T-cell (primary cell): ENCODE measurements at regions not wholly inside any gene's neighbourhood (a gene's known extent, or its start where the extent isn't known, plus 50 kb on each side); places are given as distances from the start of the nearest gene placed in this dataset.
A peak's percentile ranks its signal among the peaks of the same experiment; 100 is the strongest.

Experiments
- ATAC-seq, 4 experiments: fragments of 200-7000 bp in 3 of 4; fragments of 150-1000 bp in 1 of 4; cut with Tn5 transposase; replicated peaks in 1 of 4; 1 replicate in 3 of 4; 2 replicates in 1 of 4; pipeline ENCODE4 v1.10.0; 2021; ENCODE audit warnings: moderate library complexity in 3 of 4, mild to moderate bottlenecking in 2 of 4, moderate number of reproducible peaks in 1 of 4
- CTCF ChIA-PET, 2 donors: fragments of 300-600 bp; sonication (Branson Sonifier 250); formaldehyde crosslinking; loops; one replicate each; lab custom pipeline; 2022; ENCODE audit warnings: antibody characterized with exemption in 2 of 2; lab: Charles Lee
- POLR2A ChIA-PET, 2 donors: fragments of 300-600 bp; sonication (Branson Sonifier 250); formaldehyde crosslinking; loops; one replicate each; lab custom pipeline; 2022; ENCODE audit warnings: antibody characterized with exemption in 2 of 2; lab: Charles Lee
- DNase-seq, 35 experiments: peaks; one replicate each; pipeline versions ENCODE4 v3.0.0 to v3.0.0-alpha.2; 2013 to 2023
- H3K27ac ChIP-seq: one replicate; pipeline ENCODE4 v1.5.1; 2013; ENCODE audit warnings: low read length
- H3K27me3 ChIP-seq, 2 experiments: replicated peaks in 1 of 2; 1 replicate in 1 of 2; 2 replicates in 1 of 2; pipeline versions ENCODE4 v1.6.1 to v1.7.0; 2013; ENCODE audit warnings: low read length in 1 of 2, mixed read lengths in 1 of 2; ENCODE audit not compliant: control insufficient read depth in 2 of 2, insufficient read depth in 2 of 2; ENCODE audit errors: extremely low read depth in 1 of 2
- H3K36me3 ChIP-seq, 2 donors: 1 replicate in 1 of 2; 2 replicates in 1 of 2; pipeline versions ENCODE4 v1.6.1 to v1.7.0; 2013; ENCODE audit warnings: low read length in 1 of 2; ENCODE audit not compliant: control insufficient read depth in 2 of 2, insufficient read depth in 1 of 2; ENCODE audit errors: extremely low read depth in 1 of 2
- H3K4me1 ChIP-seq, 2 experiments: 1 replicate in 1 of 2; 2 replicates in 1 of 2; pipeline versions ENCODE4 v1.6.1 to v1.7.0; 2013; ENCODE audit warnings: low read length in 2 of 2, mixed read lengths in 1 of 2; ENCODE audit not compliant: insufficient read depth in 2 of 2, control insufficient read depth in 1 of 2; ENCODE audit errors: extremely low read depth in 1 of 2
- H3K4me3 ChIP-seq, 2 donors: 1 replicate in 1 of 2; 2 replicates in 1 of 2; pipeline versions ENCODE4 v1.5.1 to v1.7.0; 2013; ENCODE audit warnings: mild to moderate bottlenecking in 2 of 2, low read length in 1 of 2, moderate library complexity in 1 of 2; ENCODE audit not compliant: control insufficient read depth in 1 of 2; ENCODE audit errors: extremely low read depth in 1 of 2
- H3K9me3 ChIP-seq: 2 replicates; pipeline ENCODE4 v1.7.0; 2013
- H3K27ac Mint-ChIP-seq, 2 donors: one replicate each; pipeline ENCODE4 v1.8.0; 2020 to 2021; ENCODE audit warnings: mild to moderate bottlenecking in 2 of 2, mixed read lengths in 2 of 2
- H3K27me3 Mint-ChIP-seq, 2 donors: one replicate each; pipeline ENCODE4 v1.8.0; 2021 to 2022; ENCODE audit warnings: mixed read lengths in 2 of 2
- H3K36me3 Mint-ChIP-seq: one replicate; pipeline ENCODE4 v1.8.0; 2021; ENCODE audit warnings: mixed read lengths
- H3K4me1 Mint-ChIP-seq, 3 donors: one replicate each; pipeline ENCODE4 v1.8.0; 2020 to 2022; ENCODE audit warnings: mixed read lengths in 3 of 3, mild to moderate bottlenecking in 1 of 3
- H3K4me3 Mint-ChIP-seq, 3 donors: one replicate each; pipeline ENCODE4 v1.8.0; 2020 to 2022; ENCODE audit warnings: mild to moderate bottlenecking in 3 of 3, mixed read lengths in 3 of 3, moderate library complexity in 3 of 3
- H3K9me3 Mint-ChIP-seq, 3 donors: one replicate each; pipeline ENCODE4 v1.8.0; 2020 to 2022; ENCODE audit warnings: mixed read lengths in 3 of 3
- WGBS: methylation state at CpG from one replicate; pipeline ENCODE4 v1.1.5; 2013; ENCODE audit warnings: missing lambda C conversion rate; ENCODE audit not compliant: insufficient coverage; 5-methylcytosine and 5-hydroxymethylcytosine counted together

DNA sequence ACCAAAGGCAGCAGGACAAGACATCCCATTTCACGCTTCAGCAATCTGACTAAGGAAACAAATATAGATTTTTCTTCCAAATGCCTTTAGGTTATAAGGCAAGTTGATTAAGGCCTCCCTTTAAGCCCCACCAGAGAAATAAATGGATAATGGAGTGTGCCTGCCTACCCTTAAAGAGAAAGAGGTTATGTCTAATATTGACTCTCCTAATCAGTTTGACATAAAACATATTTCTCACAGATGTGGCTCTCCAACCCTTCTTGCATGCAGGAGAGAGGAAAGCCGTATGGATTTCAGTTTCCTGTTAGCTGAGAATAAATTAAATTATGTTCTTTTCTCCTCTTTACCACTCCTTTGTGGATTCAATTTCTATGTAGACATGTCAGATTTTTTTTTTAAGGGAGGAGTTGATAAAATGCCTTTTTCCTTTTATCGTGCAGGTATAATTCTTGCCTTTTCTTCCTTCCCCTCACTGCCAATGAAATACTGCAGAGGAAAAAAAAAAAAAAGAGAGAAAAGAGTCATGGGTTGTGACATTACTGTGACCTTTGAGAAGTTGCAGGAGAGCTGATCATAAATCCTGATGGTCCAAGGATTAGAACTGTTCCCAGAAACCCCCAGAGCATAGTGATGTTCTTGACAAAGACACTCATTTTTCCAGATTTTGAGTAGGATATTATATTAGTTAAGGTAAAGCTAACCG is 355.3 kb upstream of the SLCO3A1 start:
- Mint-ChIP-seq H3K4me3 (no peak overlapping the region), H3K36me3 (no peaks in the 10 kb centered on the region), H3K4me1 (peaks cover 0 to 13% (median 3%) of the 10 kb centered on the region in 3 donors), H3K27ac (no peak overlapping the region), H3K9me3 (no peaks in the 10 kb centered on the region), H3K27me3 (no peaks in the 10 kb centered on the region)
- Histone ChIP-seq H3K27ac (no peak overlapping the region), H3K4me1 (no peaks in the 10 kb centered on the region), H3K36me3 (no peaks in the 10 kb centered on the region), H3K9me3 (no peaks in the 10 kb centered on the region), H3K4me3 (no peak overlapping the region), H3K27me3 (no peaks in the 10 kb centered on the region)
- no peak for ATAC-seq
- DNase-seq = no peak
- ChIA-PET CTCF (interaction anchor here in 1 of 2 donors (0.5 kb wide), 1 partner anchor 195 kb away, joined by 3 read pairs; no protein-coding TSS in a partner anchor), POLR2A (no interaction called here)
- no CpG with 5 or more reads among the region's 4 CpGs for WGBS

DNA sequence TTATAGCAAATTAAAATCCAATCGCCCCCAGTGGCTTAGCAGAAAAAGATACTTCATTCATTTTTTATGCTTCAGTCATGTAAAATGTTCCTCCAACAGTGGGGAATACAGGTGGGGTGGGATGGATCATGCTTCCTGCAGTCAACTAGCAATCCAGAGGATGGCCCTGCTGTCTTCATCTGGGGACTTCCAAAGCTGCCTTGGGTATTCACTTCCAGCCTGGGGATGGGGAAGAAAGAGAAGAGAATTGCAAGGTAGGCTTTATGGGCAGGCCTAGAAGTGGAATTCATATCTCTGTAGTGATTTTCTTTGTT is 354.8 kb upstream of the SLCO3A1 start:
- WGBS = no CpG with 5 or more reads among the region's 1 CpG
- no peak overlapping the region for H3K4me3 Mint-ChIP-seq

DNA sequence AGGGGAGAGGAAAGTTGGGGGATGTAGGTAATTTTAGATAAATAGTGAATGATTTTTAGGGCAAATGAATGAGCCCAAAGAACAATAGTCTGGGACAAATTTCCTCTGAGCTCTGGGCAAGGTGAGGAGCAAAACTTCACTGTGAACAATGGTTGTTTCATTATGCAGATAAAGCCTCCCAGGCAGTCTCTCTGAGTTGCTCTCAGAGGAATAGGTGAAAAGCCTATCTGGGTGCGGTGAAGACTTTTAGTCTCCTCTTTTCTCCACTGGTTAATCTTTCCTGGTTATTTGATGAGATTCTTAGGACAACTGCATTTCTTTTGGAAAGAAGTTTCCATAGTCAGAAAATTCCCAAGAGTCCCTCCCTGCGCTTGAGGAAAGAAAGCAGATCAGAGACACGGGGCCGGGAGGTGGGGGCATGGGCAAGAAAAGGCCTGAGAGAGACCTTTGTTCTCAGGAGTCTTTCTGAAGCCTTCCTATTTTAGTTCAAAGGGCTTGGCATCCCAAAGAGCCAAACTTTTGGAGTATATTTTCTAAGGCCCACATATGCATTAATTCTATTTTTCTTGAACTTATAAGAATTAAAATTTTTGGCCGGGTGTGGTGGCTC is 353.6 kb upstream of the SLCO3A1 start:
- no peaks in the 10 kb centered on the region for H3K36me3 Mint-ChIP-seq
- no peaks in the 10 kb centered on the region for H3K9me3 Mint-ChIP-seq
- Histone ChIP-seq H3K4me1 (no peaks in the 10 kb centered on the region), H3K27me3 (no peaks in the 10 kb centered on the region), H3K9me3 (no peaks in the 10 kb centered on the region), H3K4me3 (no peak overlapping the region), H3K27ac (no peak overlapping the region), H3K36me3 (no peaks in the 10 kb centered on the region)
- H3K4me3 Mint-ChIP-seq = peak overlapping the region in 1 of 3 donors; percentile 54
- no peak for ATAC-seq
- WGBS = 89% methylated on average over 4 of the region's 5 CpGs
- peaks cover 0 to 13% (median 3%) of the 10 kb centered on the region in 3 donors for H3K4me1 Mint-ChIP-seq
- no peak for DNase-seq
- H3K27me3 Mint-ChIP-seq = no peaks in the 10 kb centered on the region
- H3K27ac Mint-ChIP-seq = no peak overlapping the region
- ChIA-PET POLR2A (no interaction called here), CTCF (no interaction called here)

More for the DNA sequence above, 354.8 kb upstream of the SLCO3A1 start:
- Mint-ChIP-seq H3K9me3 (no peaks in the 10 kb centered on the region), H3K27me3 (no peaks in the 10 kb centered on the region), H3K36me3 (no peaks in the 10 kb centered on the region), H3K4me1 (peaks cover 0 to 13% (median 3%) of the 10 kb centered on the region in 3 donors), H3K27ac (no peak overlapping the region)
- Histone ChIP-seq H3K4me3 (no peak overlapping the region), H3K27me3 (no peaks in the 10 kb centered on the region), H3K9me3 (no peaks in the 10 kb centered on the region), H3K36me3 (no peaks in the 10 kb centered on the region), H3K4me1 (no peaks in the 10 kb centered on the region), H3K27ac (no peak overlapping the region)
- no peak for ATAC-seq
- POLR2A ChIA-PET = no interaction called here
- DNase-seq = no peak
- CTCF ChIA-PET = interaction anchor here in 1 of 2 donors (0.5 kb wide), 1 partner anchor 196 kb away, joined by 3 read pairs; no protein-coding TSS in a partner anchor

DNA sequence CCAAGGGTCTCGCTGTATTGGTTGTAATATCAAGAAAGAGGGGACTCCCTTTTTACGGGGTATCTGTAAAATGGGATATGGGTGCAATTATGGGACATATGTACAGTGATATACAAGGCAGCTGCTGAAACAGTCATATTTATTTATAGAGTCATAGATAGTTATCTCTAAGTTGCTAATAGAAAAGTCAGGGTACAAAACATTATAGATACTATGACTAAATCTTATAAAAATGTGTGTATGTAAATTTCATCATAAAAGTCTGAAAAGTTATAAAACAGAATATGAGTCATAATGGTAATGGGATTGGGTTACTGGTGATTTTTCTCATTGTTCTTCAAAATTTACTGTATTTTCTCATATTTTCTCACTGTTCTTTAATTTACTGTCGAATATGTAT is 344.9 kb upstream of the SLCO3A1 start:
- ATAC-seq (no peak), DNase-seq (no peak)
- Histone ChIP-seq H3K4me1 (no peaks in the 10 kb centered on the region), H3K27me3 (no peaks in the 10 kb centered on the region), H3K9me3 (no peaks in the 10 kb centered on the region), H3K27ac (no peak overlapping the region), H3K4me3 (no peak overlapping the region), H3K36me3 (no peaks in the 10 kb centered on the region)
- CTCF ChIA-PET = no interaction called here
- WGBS = no CpG with 5 or more reads among the region's 3 CpGs
- H3K27me3 Mint-ChIP-seq = no peaks in the 10 kb centered on the region
- no peaks in the 10 kb centered on the region for H3K4me1 Mint-ChIP-seq
- POLR2A ChIA-PET = no interaction called here
- H3K4me3 Mint-ChIP-seq = no peak overlapping the region
- no peaks in the 10 kb centered on the region for H3K36me3 Mint-ChIP-seq
- H3K27ac Mint-ChIP-seq = no peak overlapping the region
- no peaks in the 10 kb centered on the region for H3K9me3 Mint-ChIP-seq

DNA sequence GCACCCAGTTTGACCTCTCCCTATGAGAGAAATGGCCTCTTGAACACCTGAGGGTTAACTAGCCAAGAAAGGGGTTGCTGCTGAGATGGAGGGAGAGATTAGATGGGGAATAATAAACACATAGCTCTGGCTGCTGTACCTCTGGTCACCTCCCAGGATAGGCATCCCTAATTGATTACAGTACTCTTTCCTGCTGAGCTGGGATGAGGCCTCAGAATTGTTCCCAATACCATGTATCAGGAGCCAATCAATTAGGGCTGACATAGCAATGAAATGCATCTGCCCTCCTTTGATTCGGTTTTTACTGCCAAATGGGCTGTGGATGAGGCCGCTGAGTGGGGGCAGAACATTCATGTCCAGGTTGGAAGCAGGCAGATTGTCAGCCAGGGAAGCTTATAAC is 339.4 kb upstream of the SLCO3A1 start:
- POLR2A ChIA-PET = no interaction called here
- H3K9me3 ChIP-seq = no peaks in the 10 kb centered on the region
- 83% methylated on average over 1 of the region's 2 CpGs for WGBS
- no peak overlapping the region for H3K27ac ChIP-seq
- H3K4me1 ChIP-seq = no peaks in the 10 kb centered on the region
- H3K27me3 Mint-ChIP-seq = no peaks in the 10 kb centered on the region
- H3K27ac Mint-ChIP-seq = no peak overlapping the region
- no peaks in the 10 kb centered on the region for H3K36me3 ChIP-seq
- ATAC-seq = no peak
- CTCF ChIA-PET = no interaction called here
- H3K36me3 Mint-ChIP-seq = no peaks in the 10 kb centered on the region
- H3K27me3 ChIP-seq = no peaks in the 10 kb centered on the region
- H3K4me3 Mint-ChIP-seq = no peak overlapping the region
- no peak overlapping the region for H3K4me3 ChIP-seq
- DNase-seq = no peak
- no peaks in the 10 kb centered on the region for H3K9me3 Mint-ChIP-seq
- peaks cover 0 to 11% (median 0%) of the 10 kb centered on the region in 3 donors for H3K4me1 Mint-ChIP-seq

DNA sequence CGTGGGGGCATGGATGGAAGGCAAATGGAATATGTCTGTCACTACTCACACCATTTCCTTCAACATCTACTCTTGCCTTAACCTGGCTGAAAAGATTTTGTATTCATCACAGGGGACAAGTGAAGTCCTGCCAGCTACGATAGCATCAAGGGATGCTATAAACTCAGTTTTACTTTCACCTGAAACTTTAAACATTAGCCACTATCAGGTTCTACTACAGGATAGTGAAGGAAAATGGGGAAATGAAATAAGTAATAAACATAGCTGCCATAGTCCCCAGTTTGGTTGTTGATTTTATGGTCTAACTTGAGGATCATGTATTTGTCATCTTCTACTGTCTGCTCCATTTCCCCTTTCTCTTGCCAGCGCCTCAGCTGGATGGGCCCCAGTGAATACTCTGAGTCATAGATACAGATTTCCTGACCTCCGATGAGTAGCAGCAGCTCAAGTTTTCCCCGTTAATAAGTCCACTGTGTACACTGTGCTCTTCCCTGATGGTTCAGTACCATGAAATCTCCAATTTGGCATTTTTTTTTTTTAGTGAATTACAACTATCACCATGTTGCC is 338.2 kb upstream of the SLCO3A1 start:
- peak in 1 of 4 experiments; percentile 40 for ATAC-seq
- H3K36me3 Mint-ChIP-seq = no peaks in the 10 kb centered on the region
- no peaks in the 10 kb centered on the region for H3K9me3 Mint-ChIP-seq
- Histone ChIP-seq H3K27me3 (no peaks in the 10 kb centered on the region), H3K27ac (no peak overlapping the region), H3K36me3 (no peaks in the 10 kb centered on the region), H3K4me3 (no peak overlapping the region), H3K9me3 (no peaks in the 10 kb centered on the region), H3K4me1 (no peaks in the 10 kb centered on the region)
- WGBS = 77% methylated on average over 3 of the region's 5 CpGs
- H3K27ac Mint-ChIP-seq = no peak overlapping the region
- H3K27me3 Mint-ChIP-seq = no peaks in the 10 kb centered on the region
- ChIA-PET CTCF (no interaction called here), POLR2A (interaction anchor here in 1 of 2 donors (0.7 kb wide), 1 partner anchor 521 kb away, joined by 3 read pairs; the partner anchor contains the start of gene PRC1)
- H3K4me3 Mint-ChIP-seq = no peak overlapping the region
- DNase-seq = no peak
- H3K4me1 Mint-ChIP-seq = peaks cover 0 to 15% (median 0%) of the 10 kb centered on the region in 3 donors
